ENCODE measurements at regions not wholly inside any gene's neighbourhood (a gene's known extent, or its start where the extent isn't known, plus 50 kb on each side); places are given as distances from the start of the nearest gene placed in this dataset.

DNA sequence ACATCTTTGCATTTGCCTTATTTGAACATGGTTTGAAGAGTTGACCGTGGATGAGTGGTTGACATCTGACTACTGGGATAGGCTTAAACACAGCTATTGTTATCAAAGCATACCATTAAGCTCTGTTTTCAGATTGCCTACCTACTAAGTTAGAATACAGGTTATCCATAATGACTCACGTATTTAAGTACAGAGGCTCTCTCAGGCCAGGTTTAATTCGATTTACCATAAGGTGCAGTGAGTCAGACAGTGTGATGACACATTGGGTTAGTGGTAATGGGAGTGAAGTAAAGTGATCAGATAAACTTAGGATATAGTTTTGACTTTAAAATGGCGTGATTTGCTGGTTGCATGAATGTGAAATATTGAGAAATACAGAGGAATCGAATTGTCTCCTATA lies 732.0 kb upstream of the CTNND2 start:
- Histone ChIP-seq H4K5ac (ENCODE audit: insufficient read length, low read depth, low read length) (no peak overlapping the region), H3K9me3 (ENCODE audit: control insufficient read depth, low read depth, low read length) (no peaks in the 10 kb centered on the region), H3T11ph (ENCODE audit: low read length) (no peak overlapping the region), H3K4ac (ENCODE audit: low read depth, low read length) (no peak overlapping the region), H4K20me1 (ENCODE audit: control insufficient read depth, insufficient read depth, insufficient read length) (no peaks in the 10 kb centered on the region), H3K23me2 (ENCODE audit: insufficient read length, low read depth, low read length, poor library complexity, severe bottlenecking) (no peaks in the 10 kb centered on the region), H2AK5ac (ENCODE audit: insufficient read length, low read length) (no peak overlapping the region), H3K9ac (ENCODE audit: extremely low read depth, insufficient read length, low read length) (no peak overlapping the region), H4K91ac (ENCODE audit: insufficient read length, low read depth, low read length) (no peak overlapping the region), H2BK15ac (ENCODE audit: low read depth, low read length) (no peak overlapping the region), H2BK12ac (ENCODE audit: insufficient read length, low read depth, low read length) (no peak overlapping the region), H3K79me2 (ENCODE audit: insufficient read depth, low read length) (no peaks in the 10 kb centered on the region), H3K14ac (ENCODE audit: insufficient read depth, low read length) (no peak overlapping the region), H3K23ac (ENCODE audit: insufficient read length, low read depth, low read length) (no peak overlapping the region), H3K27ac (ENCODE audit: insufficient read length, low read depth, low read length) (no peak overlapping the region), H3K4me2 (ENCODE audit: insufficient read depth, insufficient read length, low read length) (no peak overlapping the region), H4K8ac (replicated peaks; ENCODE audit: insufficient read length, low read depth, low read length) (no peak overlapping the region), H3K18ac (ENCODE audit: insufficient read length, low read depth, low read length) (no peak overlapping the region), H3K27me3 (ENCODE audit: insufficient read depth, low read length) (no peaks in the 10 kb centered on the region), H2BK120ac (ENCODE audit: low read depth, low read length, poor library complexity, severe bottlenecking) (no peak overlapping the region), H3K56ac (ENCODE audit: insufficient read length, low read depth, low read length) (no peak overlapping the region), H2AFZ (ENCODE audit: low read length) (no peak overlapping the region), H2BK20ac (ENCODE audit: low read depth, low read length, poor library complexity, severe bottlenecking) (no peak overlapping the region), H3K4me1 (ENCODE audit: insufficient read depth, low read length) (no peaks in the 10 kb centered on the region), H2BK5ac (ENCODE audit: insufficient read length, low read length) (no peak overlapping the region), H3K79me1 (ENCODE audit: insufficient read depth, low read depth, low read length, poor library complexity, severe bottlenecking) (no peaks in the 10 kb centered on the region)
- Mint-ChIP-seq H3K27ac (no peak overlapping the region), H3K36me3 (ENCODE audit: insufficient read depth in 1 of 3, low read depth in 3 of 3) (peaks cover 9 to 15% (median 12%) of the 10 kb centered on the region in 3 experiments; a peak in 6 of 7 replicates), H3K4me1 (peaks cover 0 to 9% of the 10 kb centered on the region in 2 experiments; a peak in 2 of 4 replicates), H3K27me3 (ENCODE audit: low read depth) (no peaks in the 10 kb centered on the region), H3K9me3 (no peaks in the 10 kb centered on the region), H3K4me3 (no peak overlapping the region; a peak in 1 of 5 replicates)
- TF ChIP-seq, protein P1, sequence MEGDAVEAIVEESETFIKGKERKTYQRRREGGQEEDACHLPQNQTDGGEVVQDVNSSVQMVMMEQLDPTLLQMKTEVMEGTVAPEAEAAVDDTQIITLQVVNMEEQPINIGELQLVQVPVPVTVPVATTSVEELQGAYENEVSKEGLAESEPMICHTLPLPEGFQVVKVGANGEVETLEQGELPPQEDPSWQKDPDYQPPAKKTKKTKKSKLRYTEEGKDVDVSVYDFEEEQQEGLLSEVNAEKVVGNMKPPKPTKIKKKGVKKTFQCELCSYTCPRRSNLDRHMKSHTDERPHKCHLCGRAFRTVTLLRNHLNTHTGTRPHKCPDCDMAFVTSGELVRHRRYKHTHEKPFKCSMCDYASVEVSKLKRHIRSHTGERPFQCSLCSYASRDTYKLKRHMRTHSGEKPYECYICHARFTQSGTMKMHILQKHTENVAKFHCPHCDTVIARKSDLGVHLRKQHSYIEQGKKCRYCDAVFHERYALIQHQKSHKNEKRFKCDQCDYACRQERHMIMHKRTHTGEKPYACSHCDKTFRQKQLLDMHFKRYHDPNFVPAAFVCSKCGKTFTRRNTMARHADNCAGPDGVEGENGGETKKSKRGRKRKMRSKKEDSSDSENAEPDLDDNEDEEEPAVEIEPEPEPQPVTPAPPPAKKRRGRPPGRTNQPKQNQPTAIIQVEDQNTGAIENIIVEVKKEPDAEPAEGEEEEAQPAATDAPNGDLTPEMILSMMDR (conservative IDR thresholded peaks at IDR 0.05), result no peak
- DNase-seq, result no peak
- WGBS (ENCODE audit: extremely low coverage, insufficient read length, low lambda C conversion rate), result no CpG with 5 or more reads among the region's 5 CpGs
